Small intestine (tissue), 7 donors: ENCODE measurements at regions not wholly inside any gene's neighbourhood (a gene's known extent, or its start where the extent isn't known, plus 50 kb on each side); places are given as distances from the start of the nearest gene placed in this dataset.
"Not testable (repeated sequence)": the region's sequence is repeated elsewhere in the genome, so short reads cannot be mapped to it uniquely, and the experiment has no call there.

ENCODE experiments used
- DNase-seq, 2 donors: peaks; one replicate each; pipeline versions ENCODE4 v3.0.0 to v3.0.0-alpha.2; 2013
- FAIRE-seq: peaks from 2 replicates; lab custom pipeline; 2012; peaks lifted over from hg19 to GRCh38; lab: Jason Lieb, UNC
- H3K27ac ChIP-seq, 3 donors: one replicate each; pipeline ENCODE4 v1.5.1; 2013; ENCODE audit warnings: low read length in 2 of 3, mild to moderate bottlenecking in 2 of 3, control low read depth in 1 of 3, inconsistent platforms in 1 of 3, low read depth in 1 of 3, moderate library complexity in 1 of 3
- H3K27me3 ChIP-seq, 3 donors: one replicate each; pipeline ENCODE4 v1.6.1; 2013; ENCODE audit warnings: low read length in 3 of 3, inconsistent platforms in 1 of 3; ENCODE audit not compliant: control insufficient read depth in 3 of 3, insufficient read depth in 3 of 3
- H3K36me3 ChIP-seq, 3 donors: one replicate each; pipeline ENCODE4 v1.6.1; 2013; ENCODE audit warnings: low read length in 3 of 3, inconsistent platforms in 1 of 3, low read depth in 1 of 3, mild to moderate bottlenecking in 1 of 3, moderate library complexity in 1 of 3; ENCODE audit not compliant: control insufficient read depth in 3 of 3, insufficient read depth in 2 of 3
- H3K4me1 ChIP-seq, 3 donors: one replicate each; pipeline ENCODE4 v1.6.1; 2013; ENCODE audit warnings: low read length in 2 of 3, inconsistent platforms in 1 of 3, low read depth in 1 of 3, mild to moderate bottlenecking in 1 of 3, moderate library complexity in 1 of 3; ENCODE audit not compliant: control insufficient read depth in 3 of 3, insufficient read depth in 2 of 3
- H3K4me3 ChIP-seq, 3 donors: one replicate each; pipeline ENCODE4 v1.5.1; 2013; ENCODE audit warnings: low read length in 3 of 3, control low read depth in 1 of 3, inconsistent platforms in 1 of 3, low read depth in 1 of 3, mild to moderate bottlenecking in 1 of 3, moderate library complexity in 1 of 3
- H3K9me3 ChIP-seq, 2 donors: one replicate each; pipeline ENCODE4 v1.6.1; 2013; ENCODE audit warnings: low read depth in 1 of 2, low read length in 1 of 2; ENCODE audit not compliant: control insufficient read depth in 2 of 2, insufficient read depth in 1 of 2
- WGBS, 3 donors: extraction: QIAGEN DNeasy Blood & Tissue Kit; methylation state at CpG; one replicate each; pipeline ENCODE4 v1.1.7; 2013; 5-methylcytosine and 5-hydroxymethylcytosine counted together
- donor health status: healthy with polysubstance abuse.
- donor health status: control.
- donor health status: control.
- donor health status: Bipolar disorder and iron deficiency.
- donor health status: healthy.

- not testable (repeated sequence) for H3K27me3 ChIP-seq, H3K27ac ChIP-seq, H3K36me3 ChIP-seq, FAIRE-seq, H3K4me3 ChIP-seq, DNase-seq, H3K4me1 ChIP-seq
- WGBS, 3 donors: 52 to 56% (median 55%) methylated on average over 3 of the region's 3 CpGs
- H3K9me3 ChIP-seq: peaks cover 0 to 27% of the 10 kb centered on the region in 2 donors
These were observed 358.8 kb upstream of the LRP1B start for GRCh38 chr2:142489631-142490030.

- no peaks in the 10 kb centered on the region for H3K27me3 ChIP-seq
- WGBS, 3 donors: 64 to 75% (median 69%) methylated on average over 2 of the region's 2 CpGs
- DNase-seq (no peak), FAIRE-seq (no peak)
- no peak overlapping the region for H3K27ac ChIP-seq
- H3K4me1 ChIP-seq: no peaks in the 10 kb centered on the region
- peaks cover 0 to 12% of the 10 kb centered on the region in 2 donors for H3K9me3 ChIP-seq
- no peak overlapping the region for H3K4me3 ChIP-seq
- H3K36me3 ChIP-seq: no peaks in the 10 kb centered on the region
These were observed 353.3 kb upstream of the LRP1B start for GRCh38 chr2:142484111-142484510.

GRCh38 chr2:142483653-142484052, 352.8 kb upstream of the LRP1B start:
- H3K4me3 ChIP-seq: no peak overlapping the region
- DNase-seq (no peak), FAIRE-seq (no peak)
- no peaks in the 10 kb centered on the region for H3K4me1 ChIP-seq
- no peak overlapping the region for H3K27ac ChIP-seq
- no peaks in the 10 kb centered on the region for H3K36me3 ChIP-seq
- 67 to 78% (median 67%) methylated on average over 1 of the region's 1 CpG for WGBS, 3 donors
- H3K27me3 ChIP-seq: no peaks in the 10 kb centered on the region
- peaks cover 0 to 12% of the 10 kb centered on the region in 2 donors for H3K9me3 ChIP-seq

- no peak overlapping the region for H3K4me3 ChIP-seq
- no peaks in the 10 kb centered on the region for H3K9me3 ChIP-seq
- H3K27me3 ChIP-seq: no peaks in the 10 kb centered on the region
- DNase-seq (no peak), FAIRE-seq (no peak)
- 59 to 83% (median 66%) methylated on average over 2 of the region's 2 CpGs for WGBS, 3 donors
- H3K4me1 ChIP-seq: no peaks in the 10 kb centered on the region
- H3K36me3 ChIP-seq: no peaks in the 10 kb centered on the region
- H3K27ac ChIP-seq: no peak overlapping the region
These were observed 347.4 kb upstream of the LRP1B start for GRCh38 chr2:142478206-142478605.

GRCh38 chr2:142472382-142472781, 341.6 kb upstream of the LRP1B start:
- 8 to 41% (median 21%) methylated on average over 1 of the region's 1 CpG for WGBS, 3 donors
- Histone ChIP-seq H3K4me3 (no peak overlapping the region), H3K27me3 (no peaks in the 10 kb centered on the region), H3K9me3 (no peaks in the 10 kb centered on the region), H3K4me1 (no peaks in the 10 kb centered on the region), H3K36me3 (no peaks in the 10 kb centered on the region), H3K27ac (no peak overlapping the region)
- DNase-seq (no peak), FAIRE-seq (no peak)

- Histone ChIP-seq H3K4me1 (no peaks in the 10 kb centered on the region), H3K36me3 (no peaks in the 10 kb centered on the region), H3K9me3 (no peaks in the 10 kb centered on the region), H3K27ac (no peak overlapping the region), H3K4me3 (no peak overlapping the region), H3K27me3 (no peaks in the 10 kb centered on the region)
- WGBS, 3 donors: 45 to 58% (median 47%) methylated on average over 1 of the region's 1 CpG
- FAIRE-seq (no peak), DNase-seq (no peak)
These were observed 336.5 kb upstream of the LRP1B start for GRCh38 chr2:142467321-142467720.

- Histone ChIP-seq H3K9me3 (no peaks in the 10 kb centered on the region), H3K4me3 (no peak overlapping the region), H3K36me3 (no peaks in the 10 kb centered on the region), H3K4me1 (no peaks in the 10 kb centered on the region), H3K27me3 (no peaks in the 10 kb centered on the region), H3K27ac (no peak overlapping the region)
- no peak for FAIRE-seq
- WGBS, 3 donors: 70 to 80% (median 72%) methylated on average over 3 of the region's 3 CpGs
- DNase-seq: no peak
These were observed 332.2 kb upstream of the LRP1B start for GRCh38 chr2:142463047-142463446.

GRCh38 chr2:142462306-142462705, 331.5 kb upstream of the LRP1B start:
- WGBS, 3 donors: 73 to 81% (median 78%) methylated on average over 1 of the region's 1 CpG

GRCh38 chr2:142445551-142446072, 314.8 kb upstream of the LRP1B start:
- 15 to 67% (median 37%) methylated on average over 5 of the region's 5 CpGs for WGBS, 3 donors
- H3K4me1 ChIP-seq: no peaks in the 10 kb centered on the region
- H3K9me3 ChIP-seq: no peaks in the 10 kb centered on the region
- no peak overlapping the region for H3K27ac ChIP-seq
- H3K27me3 ChIP-seq: no peaks in the 10 kb centered on the region
- FAIRE-seq (no peak), DNase-seq (no peak)
- H3K4me3 ChIP-seq: no peak overlapping the region
- H3K36me3 ChIP-seq: no peaks in the 10 kb centered on the region

More at GRCh38 chr2:142462306-142462705, 331.5 kb upstream of the LRP1B start:
- no peak overlapping the region for H3K4me3 ChIP-seq
- FAIRE-seq: no peak
- no peaks in the 10 kb centered on the region for H3K36me3 ChIP-seq
- H3K4me1 ChIP-seq: no peaks in the 10 kb centered on the region
- DNase-seq: no peak
- no peaks in the 10 kb centered on the region for H3K9me3 ChIP-seq
- H3K27ac ChIP-seq: no peak overlapping the region
- no peaks in the 10 kb centered on the region for H3K27me3 ChIP-seq
